H1 (cell line): ENCODE measurements at regions not wholly inside any gene's neighbourhood (a gene's known extent, or its start where the extent isn't known, plus 50 kb on each side); places are given as distances from the start of the nearest gene placed in this dataset.

Experiments used
- CREB1 ChIP-seq: IDR thresholded peaks from 2 replicates; pipeline ENCODE4 v1.6.1; 2012; ENCODE audit warnings: inconsistent platforms
- KDM1A ChIP-seq: fragments of 200-600, 300-600 bp; sonication (generic); IDR thresholded peaks from 2 replicates; pipeline ENCODE4 v1.7.1; 2016; ENCODE audit warnings: mild to moderate bottlenecking, low read length, borderline replicate concordance
- MAFK ChIP-seq: IDR thresholded peaks from 2 replicates; pipeline ENCODE4 v1.6.1; 2012; ENCODE audit warnings: low read depth, mild to moderate bottlenecking, improper control_type of control experiment, low read length
- POLR2A ChIP-seq, 2 experiments: IDR thresholded peaks; 1 replicate in 1 of 2; 2 replicates in 1 of 2; pipeline ENCODE4 v1.6.1; 2011; ENCODE audit warnings: low read depth in 2 of 2, low read length in 2 of 2, mild to moderate bottlenecking in 2 of 2; ENCODE audit errors: control extremely low read depth in 1 of 2
- POLR2AphosphoS5 ChIP-seq: IDR thresholded peaks from 2 replicates; pipeline ENCODE4 v1.6.1; 2011; ENCODE audit warnings: low read depth, low read length
- POU5F1 ChIP-seq: IDR thresholded peaks from 2 replicates; pipeline ENCODE4 v1.6.1; 2011; ENCODE audit warnings: low read depth, mild to moderate bottlenecking, low read length, moderate library complexity
- TAF1 ChIP-seq: IDR thresholded peaks from 2 replicates; pipeline ENCODE4 v1.6.1; 2011; ENCODE audit warnings: mild to moderate bottlenecking, low read depth, low read length
- USF2 ChIP-seq: IDR thresholded peaks from 2 replicates; pipeline ENCODE4 v1.6.1; 2011; ENCODE audit warnings: low read length, improper control_type of control experiment
- TF ChIP-seq, protein P1 (sequence below), 3 experiments: IDR thresholded peaks; 1 replicate in 2 of 3; 2 replicates in 1 of 3; pipeline versions ENCODE4 v1.5.1 to v1.6.1; 2011; ENCODE audit warnings: low read length in 3 of 3, mild to moderate bottlenecking in 3 of 3, inconsistent platforms in 2 of 3, low read depth in 1 of 3, moderate library complexity in 1 of 3; ENCODE audit not compliant: insufficient read depth in 1 of 3; ENCODE audit errors: control extremely low read depth in 1 of 3
- TF ChIP-seq, protein P2 (sequence below): IDR thresholded peaks from 2 replicates; pipeline ENCODE4 v1.6.1; 2012; ENCODE audit warnings: inconsistent platforms

DNA sequence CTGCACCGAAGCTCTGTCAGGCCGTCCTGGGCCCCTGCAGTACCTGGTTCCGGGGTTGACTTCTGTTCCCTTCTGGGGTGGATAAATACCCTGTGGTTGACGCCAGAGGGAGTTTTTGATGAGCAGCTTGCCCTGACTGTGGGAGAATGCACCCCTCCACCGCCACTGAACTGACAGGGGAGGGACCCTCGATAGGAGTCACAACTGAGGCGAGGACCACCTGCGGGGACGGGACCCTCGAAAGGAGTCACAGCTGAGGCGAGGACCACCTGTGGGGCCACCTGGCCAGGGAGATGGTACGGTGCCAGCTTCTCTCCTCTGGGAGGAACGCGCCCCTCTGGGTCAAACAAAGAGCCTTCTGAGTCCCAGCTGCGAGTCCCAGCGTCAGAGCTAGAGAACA lies 100.1 kb upstream of the FRMD1 start:
- TF ChIP-seq USF2 (no peak), MAFK (no peak), POLR2AphosphoS5 (no peak), POLR2A (IDR thresholded peaks at IDR 0.05; ENCODE audit: control extremely low read depth in 1 of 2, low read depth in 2 of 2, low read length in 2 of 2) (no peak), CREB1 (no peak), TAF1 (no peak), KDM1A (no peak), POU5F1 (no peak)
- TF ChIP-seq, protein P1, sequence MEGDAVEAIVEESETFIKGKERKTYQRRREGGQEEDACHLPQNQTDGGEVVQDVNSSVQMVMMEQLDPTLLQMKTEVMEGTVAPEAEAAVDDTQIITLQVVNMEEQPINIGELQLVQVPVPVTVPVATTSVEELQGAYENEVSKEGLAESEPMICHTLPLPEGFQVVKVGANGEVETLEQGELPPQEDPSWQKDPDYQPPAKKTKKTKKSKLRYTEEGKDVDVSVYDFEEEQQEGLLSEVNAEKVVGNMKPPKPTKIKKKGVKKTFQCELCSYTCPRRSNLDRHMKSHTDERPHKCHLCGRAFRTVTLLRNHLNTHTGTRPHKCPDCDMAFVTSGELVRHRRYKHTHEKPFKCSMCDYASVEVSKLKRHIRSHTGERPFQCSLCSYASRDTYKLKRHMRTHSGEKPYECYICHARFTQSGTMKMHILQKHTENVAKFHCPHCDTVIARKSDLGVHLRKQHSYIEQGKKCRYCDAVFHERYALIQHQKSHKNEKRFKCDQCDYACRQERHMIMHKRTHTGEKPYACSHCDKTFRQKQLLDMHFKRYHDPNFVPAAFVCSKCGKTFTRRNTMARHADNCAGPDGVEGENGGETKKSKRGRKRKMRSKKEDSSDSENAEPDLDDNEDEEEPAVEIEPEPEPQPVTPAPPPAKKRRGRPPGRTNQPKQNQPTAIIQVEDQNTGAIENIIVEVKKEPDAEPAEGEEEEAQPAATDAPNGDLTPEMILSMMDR (IDR thresholded peaks at IDR 0.05; ENCODE audit: control extremely low read depth in 1 of 3, insufficient read depth in 1 of 3, low read depth in 1 of 3, low read length in 3 of 3), result peak in 2 of 3 experiments; percentile 2 to 6; a peak in 2 of 4 replicates
- TF ChIP-seq, protein P2, sequence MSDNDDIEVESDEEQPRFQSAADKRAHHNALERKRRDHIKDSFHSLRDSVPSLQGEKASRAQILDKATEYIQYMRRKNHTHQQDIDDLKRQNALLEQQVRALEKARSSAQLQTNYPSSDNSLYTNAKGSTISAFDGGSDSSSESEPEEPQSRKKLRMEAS, result no peak
